A673 (cell line): ENCODE measurements at regions not wholly inside any gene's neighbourhood (a gene's known extent, or its start where the extent isn't known, plus 50 kb on each side); places are given as distances from the start of the nearest gene placed in this dataset.

Source experiments
- BruUV-seq: library from RNA; stranded (reverse); fragments of 400-500 nt; replicated peaks from 2 replicates; lab custom pipeline; 2021; lab: Mats Ljungman, UMichigan
- CTCF ChIA-PET: fragments of 300-600 bp; sonication (Branson Sonifier 250); formaldehyde crosslinking; loops from one replicate; lab custom pipeline; 2022; ENCODE audit warnings: antibody characterized with exemption; lab: Charles Lee
- POLR2A ChIA-PET: fragments of 300-600 bp; sonication (Branson Sonifier 250); formaldehyde crosslinking; loops from one replicate; lab custom pipeline; 2022; ENCODE audit warnings: antibody characterized with exemption; ENCODE audit not compliant: low non-redundant PET; lab: Charles Lee
- DNase-seq: peaks from one replicate; pipeline ENCODE4 v3.0.0-alpha.2; 2015; ENCODE audit warnings: low spot score
- H3K27ac ChIP-seq: fragments of 200-600 bp; sonication (generic); 2 replicates; pipeline ENCODE4 v1.5.1; 2016; ENCODE audit warnings: mixed run types, low read depth, mild to moderate bottlenecking, mixed read lengths, antibody characterized with exemption, low read length; ENCODE audit not compliant: poor library complexity, severe bottlenecking
- H3K27me3 ChIP-seq: fragments of 200-600 bp; sonication (generic); replicated peaks from 2 replicates; pipeline ENCODE4 v1.6.1; 2017; ENCODE audit warnings: mixed run types, low read depth, mild to moderate bottlenecking, mixed read lengths, antibody characterized with exemption, low read length; ENCODE audit not compliant: insufficient read depth, poor library complexity
- H3K36me3 ChIP-seq: fragments of 200-600 bp; sonication (generic); 2 replicates; pipeline ENCODE4 v1.6.1; 2016; ENCODE audit warnings: mixed run types, mild to moderate bottlenecking, mixed read lengths, antibody characterized with exemption, low read length; ENCODE audit not compliant: insufficient read depth, poor library complexity, severe bottlenecking
- H3K4me1 ChIP-seq: fragments of 200-600 bp; sonication (generic); 2 replicates; pipeline ENCODE4 v1.6.1; 2017; ENCODE audit warnings: mixed run types, mild to moderate bottlenecking, mixed read lengths, antibody characterized with exemption, low read length; ENCODE audit not compliant: insufficient read depth, poor library complexity, severe bottlenecking
- H3K4me3 ChIP-seq: fragments of 200-600 bp; sonication (generic); 2 replicates; pipeline ENCODE4 v1.5.1; 2016; ENCODE audit warnings: low read depth, mixed run types, mild to moderate bottlenecking, mixed read lengths, low read length; ENCODE audit not compliant: poor library complexity, severe bottlenecking
- H3K9me3 ChIP-seq: fragments of 200-600 bp; sonication (generic); 2 replicates; pipeline ENCODE4 v1.6.1; 2016; ENCODE audit warnings: mixed run types, low read depth, mild to moderate bottlenecking, mixed read lengths, antibody characterized with exemption, low read length; ENCODE audit not compliant: poor library complexity, severe bottlenecking
- EZH2 ChIP-seq: fragments of 200-600 bp; sonication (generic); IDR thresholded peaks from 2 replicates; pipeline ENCODE4 v1.6.1; 2017; ENCODE audit warnings: borderline replicate concordance, low read depth, mild to moderate bottlenecking, mixed read lengths, antibody characterized with exemption, low read length; ENCODE audit not compliant: poor library complexity, severe bottlenecking
- intact Hi-C: fragments of 100-400 bp; cut with micrococcal nuclease; formaldehyde crosslinking; loops from one replicate; pipeline ENCODE4 v1.10.0; 2022; ENCODE audit not compliant: unreplicated experiment
- TF ChIP-seq, protein P1 (sequence below): fragments of 300-800, 200-600 bp; sonication (generic); conservative IDR thresholded peaks from 2 replicates; pipeline ENCODE4 v1.5.1; 2017; ENCODE audit warnings: low read depth, mild to moderate bottlenecking, antibody characterized with exemption, low read length, moderate library complexity, mixed read lengths

DNA sequence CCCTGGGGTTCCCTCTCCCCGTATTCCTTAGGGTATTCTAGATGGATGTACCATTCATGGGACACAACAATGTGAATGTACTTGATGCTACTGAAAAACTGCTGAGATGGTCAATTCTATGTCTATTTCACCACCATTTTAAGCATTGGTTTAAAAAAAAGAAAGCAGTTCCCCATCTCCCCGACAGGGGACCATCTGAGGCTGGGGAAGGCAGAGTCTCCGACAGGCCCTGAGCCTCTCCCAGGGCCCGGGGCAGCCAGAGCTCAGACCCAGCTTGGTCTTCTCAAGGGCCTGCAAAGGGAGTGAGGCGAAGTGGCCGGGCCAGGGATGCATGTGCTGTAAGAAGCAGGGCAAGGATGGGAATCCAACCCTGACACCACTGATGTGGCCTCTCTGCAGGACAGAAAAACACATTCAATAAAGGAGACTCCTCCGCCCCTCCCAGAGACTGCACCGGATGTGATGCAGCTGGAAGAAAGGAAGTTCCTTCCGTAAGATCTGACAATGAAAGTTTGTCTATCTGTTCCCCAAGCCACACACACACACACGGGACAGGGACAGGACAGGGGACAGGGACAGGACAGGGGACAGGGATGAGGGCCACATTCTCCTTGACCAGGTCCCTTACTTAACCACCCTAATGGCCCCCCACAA is 234.1 kb downstream of the BCL11B start:
- intact Hi-C loops: no loop called here
- no peaks in the 10 kb centered on the region for H3K36me3 ChIP-seq
- no peaks in the 10 kb centered on the region for H3K27me3 ChIP-seq
- H3K4me3 ChIP-seq: no peak overlapping the region
- no peaks in the 10 kb centered on the region for H3K4me1 ChIP-seq
- ChIA-PET POLR2A (no interaction called here), CTCF (no interaction called here)
- BruUV-seq: no TSS peak
- no peaks in the 10 kb centered on the region for H3K9me3 ChIP-seq
- no peak for DNase-seq
- TF ChIP-seq, protein P1, sequence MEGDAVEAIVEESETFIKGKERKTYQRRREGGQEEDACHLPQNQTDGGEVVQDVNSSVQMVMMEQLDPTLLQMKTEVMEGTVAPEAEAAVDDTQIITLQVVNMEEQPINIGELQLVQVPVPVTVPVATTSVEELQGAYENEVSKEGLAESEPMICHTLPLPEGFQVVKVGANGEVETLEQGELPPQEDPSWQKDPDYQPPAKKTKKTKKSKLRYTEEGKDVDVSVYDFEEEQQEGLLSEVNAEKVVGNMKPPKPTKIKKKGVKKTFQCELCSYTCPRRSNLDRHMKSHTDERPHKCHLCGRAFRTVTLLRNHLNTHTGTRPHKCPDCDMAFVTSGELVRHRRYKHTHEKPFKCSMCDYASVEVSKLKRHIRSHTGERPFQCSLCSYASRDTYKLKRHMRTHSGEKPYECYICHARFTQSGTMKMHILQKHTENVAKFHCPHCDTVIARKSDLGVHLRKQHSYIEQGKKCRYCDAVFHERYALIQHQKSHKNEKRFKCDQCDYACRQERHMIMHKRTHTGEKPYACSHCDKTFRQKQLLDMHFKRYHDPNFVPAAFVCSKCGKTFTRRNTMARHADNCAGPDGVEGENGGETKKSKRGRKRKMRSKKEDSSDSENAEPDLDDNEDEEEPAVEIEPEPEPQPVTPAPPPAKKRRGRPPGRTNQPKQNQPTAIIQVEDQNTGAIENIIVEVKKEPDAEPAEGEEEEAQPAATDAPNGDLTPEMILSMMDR: 0 out of 2 replicates have a peak, but pooled peaks have one; percentile 26
- TF ChIP-seq EZH2: no peak
- H3K27ac ChIP-seq: no peak overlapping the region

GRCh38 chr14:99038431-99038820 is 233.6 kb downstream of the BCL11B start:
- H3K4me3 ChIP-seq: no peak overlapping the region
- H3K4me1 ChIP-seq: no peaks in the 10 kb centered on the region
- ChIA-PET POLR2A (no interaction called here), CTCF (no interaction called here)
- no peak for DNase-seq
- H3K36me3 ChIP-seq: no peaks in the 10 kb centered on the region
- H3K27ac ChIP-seq: no peak overlapping the region
- TF ChIP-seq EZH2: no peak
- TF ChIP-seq, protein P1: no peak
- intact Hi-C loops: no loop called here
- no TSS peak for BruUV-seq
- H3K9me3 ChIP-seq: no peaks in the 10 kb centered on the region
- H3K27me3 ChIP-seq: no peaks in the 10 kb centered on the region

DNA sequence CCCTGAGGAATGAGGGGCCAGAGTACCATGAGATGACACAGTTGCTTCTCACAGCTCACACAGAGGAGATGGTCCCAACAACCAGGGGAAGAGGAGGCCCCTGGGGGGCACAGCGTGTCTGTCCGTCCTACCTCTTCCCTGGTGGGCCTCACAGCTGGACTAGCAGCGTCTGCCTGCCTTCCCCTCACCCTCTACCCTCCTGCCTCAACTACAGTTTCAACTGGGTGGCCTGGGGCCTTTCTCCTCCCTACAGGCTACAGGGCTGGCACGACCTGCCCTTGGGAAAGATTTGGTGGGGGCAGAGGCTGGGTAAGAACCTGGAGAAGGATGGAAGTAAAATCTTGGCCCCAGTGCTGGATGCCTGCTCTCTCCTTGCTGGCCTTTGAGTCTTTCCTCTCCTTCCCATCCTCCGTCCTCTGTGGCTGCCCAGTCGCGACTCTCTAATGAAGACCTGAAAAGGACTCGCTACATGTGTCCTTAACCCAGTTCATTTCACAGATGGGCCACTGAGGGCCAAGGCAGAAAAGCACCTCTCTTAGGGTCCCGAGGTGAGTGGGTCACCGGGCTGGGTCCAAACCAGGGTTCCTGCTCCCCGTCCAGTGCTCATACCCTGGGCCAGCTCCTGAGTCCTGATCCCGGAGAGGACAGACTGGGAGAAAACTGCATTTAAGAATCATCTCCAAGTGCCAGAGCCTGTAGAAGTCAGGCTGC is 232.5 kb downstream of the BCL11B start:
- TF ChIP-seq, protein P1: no peak
- TF ChIP-seq EZH2: no peak
- H3K36me3 ChIP-seq: no peaks in the 10 kb centered on the region
- H3K9me3 ChIP-seq: no peaks in the 10 kb centered on the region
- ChIA-PET POLR2A (no interaction called here), CTCF (no interaction called here)
- no peak for DNase-seq
- H3K4me1 ChIP-seq: no peaks in the 10 kb centered on the region
- H3K27me3 ChIP-seq: no peaks in the 10 kb centered on the region
- H3K27ac ChIP-seq: no peak overlapping the region
- intact Hi-C loops: no loop called here
- BruUV-seq: no TSS peak
- no peak overlapping the region for H3K4me3 ChIP-seq
